OCI-LY7 (cell line): ENCODE measurements at regions not wholly inside any gene's neighbourhood (a gene's known extent, or its start where the extent isn't known, plus 50 kb on each side); places are given as distances from the start of the nearest gene placed in this dataset.

ENCODE experiments used
- BruUV-seq: library from RNA; stranded (reverse); fragments of 400-500 nt; replicated peaks from 2 replicates; lab custom pipeline; 2021; lab: Mats Ljungman, UMichigan
- CTCF ChIA-PET: fragments of 300-600 bp; sonication (Branson Sonifier 250); formaldehyde crosslinking; loops from one replicate; lab custom pipeline; 2022; ENCODE audit warnings: antibody characterized with exemption; ENCODE audit not compliant: unreplicated experiment; lab: Charles Lee
- POLR2A ChIA-PET: fragments of 300-600 bp; sonication (Branson Sonifier 250); formaldehyde crosslinking; loops from one replicate; lab custom pipeline; 2022; ENCODE audit warnings: antibody characterized with exemption; lab: Charles Lee
- DNase-seq: peaks from one replicate; pipeline ENCODE4 v3.0.0-alpha.2; 2015; ENCODE audit warnings: low spot score
- H2AFZ ChIP-seq: fragments of 200-600 bp; sonication (generic), shearing (Covaris generic); 2 replicates; pipeline ENCODE4 v1.6.1; 2014; ENCODE audit warnings: mild to moderate bottlenecking, antibody characterized with exemption, low read length, moderate library complexity
- H3K27ac ChIP-seq: fragments of 200-600 bp; sonication (generic); 2 replicates; pipeline ENCODE4 v1.5.1; 2014; ENCODE audit warnings: mixed run types, low read depth, mild to moderate bottlenecking, moderate library complexity, low read length, inconsistent platforms; ENCODE audit not compliant: poor library complexity, severe bottlenecking
- H3K36me3 ChIP-seq: fragments of 200-600 bp; sonication (generic); 2 replicates; pipeline ENCODE4 v1.6.1; 2014; ENCODE audit warnings: mild to moderate bottlenecking, antibody characterized with exemption, low read length, moderate library complexity, mixed read lengths; ENCODE audit not compliant: insufficient read depth
- H3K4me1 ChIP-seq: fragments of 200-600 bp; sonication (generic); 2 replicates; pipeline ENCODE4 v1.5.1; 2014; ENCODE audit warnings: mild to moderate bottlenecking, low read length; ENCODE audit not compliant: insufficient read depth, poor library complexity, severe bottlenecking
- H3K4me2 ChIP-seq: fragments of 200-600 bp; sonication (generic); 2 replicates; pipeline ENCODE4 v1.6.1; 2014; ENCODE audit warnings: mild to moderate bottlenecking, low read length
- H3K4me3 ChIP-seq: fragments of 200-600 bp; sonication (generic); 2 replicates; pipeline ENCODE4 v1.5.1; 2014; ENCODE audit warnings: mild to moderate bottlenecking, low read depth, low read length; ENCODE audit not compliant: poor library complexity, severe bottlenecking
- H3K79me2 ChIP-seq: fragments of 200-600 bp; sonication (generic); 2 replicates; pipeline ENCODE4 v1.6.1; 2016; ENCODE audit warnings: low read depth, mild to moderate bottlenecking, low read length, moderate library complexity, mixed read lengths; ENCODE audit not compliant: insufficient read depth
- H3K9me2 ChIP-seq: fragments of 200-600 bp; sonication (generic); 2 replicates; pipeline ENCODE4 v1.6.1; 2016; ENCODE audit warnings: mild to moderate bottlenecking, low read length, mixed read lengths; ENCODE audit not compliant: insufficient read depth
- H3K9me3 ChIP-seq: fragments of 200-600 bp; sonication (generic); 2 replicates; pipeline ENCODE4 v1.6.1; 2014; ENCODE audit warnings: mild to moderate bottlenecking, mixed run types, low read length, mixed read lengths
- H4K20me1 ChIP-seq: fragments of 200-600 bp; sonication (generic); 2 replicates; pipeline ENCODE4 v1.6.1; 2014; ENCODE audit warnings: mild to moderate bottlenecking, antibody characterized with exemption, low read length, moderate library complexity, mixed read lengths; ENCODE audit not compliant: insufficient read depth
- EZH2phosphoT487 ChIP-seq: fragments of 200-600 bp; sonication (generic); IDR thresholded peaks from 2 replicates; pipeline ENCODE4 v1.6.1; 2018; ENCODE audit warnings: low read depth, borderline replicate concordance, mild to moderate bottlenecking, mixed run types, antibody characterized with exemption, low read length, moderate library complexity, mixed read lengths
- intact Hi-C: fragments of 100-400 bp; cut with micrococcal nuclease; formaldehyde crosslinking; loops from one replicate; pipeline ENCODE4 v1.10.0; 2022; ENCODE audit not compliant: unreplicated experiment
- TF ChIP-seq, protein P1 (sequence below): fragments of 200-600 bp; sonication (generic); conservative IDR thresholded peaks from 2 replicates; pipeline ENCODE4 v1.5.1; 2014; ENCODE audit warnings: mild to moderate bottlenecking, antibody characterized with exemption, low read length, moderate library complexity, mixed read lengths

DNA sequence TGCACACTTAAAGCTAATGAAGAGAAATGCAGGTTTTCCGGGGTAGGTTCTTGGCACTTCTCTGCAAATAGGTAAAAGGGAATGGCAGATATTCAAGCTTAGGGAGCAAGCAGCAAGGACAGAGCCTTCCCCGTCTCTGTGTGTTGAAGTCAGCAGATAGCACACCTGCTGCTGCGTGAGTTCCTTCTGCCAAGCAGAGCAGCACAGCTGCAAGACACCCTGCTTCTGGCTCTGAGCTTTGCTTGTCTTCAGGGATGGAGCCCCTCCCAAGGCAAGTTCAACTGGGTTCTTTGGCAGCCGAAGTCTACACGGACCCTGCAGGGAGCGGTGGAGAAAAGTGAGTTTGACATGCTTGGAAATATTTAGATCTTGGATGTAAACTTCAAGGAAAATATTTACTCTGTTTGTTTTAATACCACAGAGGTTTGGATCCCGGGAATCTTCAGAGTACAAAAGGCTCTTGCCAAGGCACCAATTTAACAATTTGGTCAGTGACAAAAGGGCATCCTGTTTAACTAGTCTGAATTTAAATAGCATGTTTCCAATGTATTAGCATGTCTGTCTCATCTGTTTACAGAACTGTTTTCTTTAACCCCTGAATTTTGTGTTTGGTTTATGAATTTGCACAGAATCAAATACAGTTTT lies 113.4 kb upstream of the KCNJ16 start:
- Histone ChIP-seq H3K4me1 (no peaks in the 10 kb centered on the region), H3K4me2 (no peak overlapping the region), H3K36me3 (no peaks in the 10 kb centered on the region), H3K27ac (no peak overlapping the region), H3K9me2 (peaks cover 4% of the 10 kb centered on the region; the same call in 1 of the 2 replicates), H4K20me1 (no peaks in the 10 kb centered on the region), H3K9me3 (no peaks in the 10 kb centered on the region), H3K79me2 (no peaks in the 10 kb centered on the region), H3K4me3 (no peak overlapping the region), H2AFZ (no peak overlapping the region)
- BruUV-seq = no TSS peak
- intact Hi-C loops = no loop called here
- peak; percentile 3 for DNase-seq
- POLR2A ChIA-PET = interaction anchor here (0.6 to 1.2 kb wide), 3 partner anchors 9 to 1175 kb away, joined by 3 to 5 read pairs (median 4); no protein-coding TSS in a partner anchor
- CTCF ChIA-PET = no interaction called here
- no peak for TF ChIP-seq EZH2phosphoT487
- TF ChIP-seq, protein P1, sequence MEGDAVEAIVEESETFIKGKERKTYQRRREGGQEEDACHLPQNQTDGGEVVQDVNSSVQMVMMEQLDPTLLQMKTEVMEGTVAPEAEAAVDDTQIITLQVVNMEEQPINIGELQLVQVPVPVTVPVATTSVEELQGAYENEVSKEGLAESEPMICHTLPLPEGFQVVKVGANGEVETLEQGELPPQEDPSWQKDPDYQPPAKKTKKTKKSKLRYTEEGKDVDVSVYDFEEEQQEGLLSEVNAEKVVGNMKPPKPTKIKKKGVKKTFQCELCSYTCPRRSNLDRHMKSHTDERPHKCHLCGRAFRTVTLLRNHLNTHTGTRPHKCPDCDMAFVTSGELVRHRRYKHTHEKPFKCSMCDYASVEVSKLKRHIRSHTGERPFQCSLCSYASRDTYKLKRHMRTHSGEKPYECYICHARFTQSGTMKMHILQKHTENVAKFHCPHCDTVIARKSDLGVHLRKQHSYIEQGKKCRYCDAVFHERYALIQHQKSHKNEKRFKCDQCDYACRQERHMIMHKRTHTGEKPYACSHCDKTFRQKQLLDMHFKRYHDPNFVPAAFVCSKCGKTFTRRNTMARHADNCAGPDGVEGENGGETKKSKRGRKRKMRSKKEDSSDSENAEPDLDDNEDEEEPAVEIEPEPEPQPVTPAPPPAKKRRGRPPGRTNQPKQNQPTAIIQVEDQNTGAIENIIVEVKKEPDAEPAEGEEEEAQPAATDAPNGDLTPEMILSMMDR = no peak

DNA sequence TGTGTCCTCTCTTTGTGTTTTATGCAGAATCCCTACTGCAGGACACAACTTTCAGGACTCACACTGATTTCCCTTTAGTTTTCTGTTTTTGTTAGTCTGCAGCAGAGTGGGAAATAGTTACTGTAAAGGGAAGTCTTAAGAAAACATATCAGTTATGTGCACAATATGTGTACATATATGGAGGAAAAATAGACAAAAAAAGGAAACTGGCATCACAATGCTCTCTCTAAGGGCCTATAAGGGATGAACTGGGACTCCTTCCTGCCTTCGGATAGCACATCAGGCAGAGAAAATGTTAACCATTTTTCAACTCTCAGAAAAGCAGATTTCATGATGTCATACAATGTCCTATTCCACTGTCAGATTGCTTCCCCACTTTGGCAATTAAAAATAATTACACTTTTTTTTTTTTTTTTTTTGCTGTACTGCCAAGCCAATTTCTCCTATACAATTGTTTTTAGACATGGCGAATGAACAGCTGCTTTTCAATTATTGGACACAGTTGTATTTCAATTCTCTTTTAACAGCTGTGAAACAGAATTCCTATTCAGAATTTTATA lies 112.5 kb upstream of the KCNJ16 start:
- H3K27ac ChIP-seq = no peak overlapping the region
- ChIA-PET POLR2A (interaction anchor here (0.6 to 0.7 kb wide), 3 partner anchors 53 to 690 kb away, joined by 3 to 5 read pairs (median 3); no protein-coding TSS in a partner anchor), CTCF (no interaction called here)

More for the DNA sequence above, 112.5 kb upstream of the KCNJ16 start:
- no TSS peak for BruUV-seq
- intact Hi-C loops = no loop called here
- Histone ChIP-seq H4K20me1 (no peaks in the 10 kb centered on the region), H3K4me3 (no peak overlapping the region), H3K4me1 (no peaks in the 10 kb centered on the region), H3K9me3 (no peaks in the 10 kb centered on the region), H3K9me2 (peaks cover 4% of the 10 kb centered on the region; the same call in 1 of the 2 replicates), H3K4me2 (no peak overlapping the region), H3K79me2 (no peaks in the 10 kb centered on the region), H2AFZ (no peak overlapping the region), H3K36me3 (no peaks in the 10 kb centered on the region)
- TF ChIP-seq, protein P1 = no peak
- no peak for TF ChIP-seq EZH2phosphoT487
- no peak for DNase-seq
